IPS DF 6.9 (cell line): ENCODE measurements at regions not wholly inside any gene's neighbourhood (a gene's known extent, or its start where the extent isn't known, plus 50 kb on each side); places are given as distances from the start of the nearest gene placed in this dataset.

Source experiments
- DNase-seq: peaks from one replicate; pipeline ENCODE4 v3.0.0-alpha.2; 2013; ENCODE audit warnings: low read depth, low spot score
- H3K27ac ChIP-seq: one replicate; pipeline ENCODE4 v1.5.1; 2013; ENCODE audit warnings: low read length, control low read depth
- H3K27me3 ChIP-seq: 2 replicates; pipeline ENCODE4 v1.6.1; 2013; ENCODE audit warnings: mild to moderate bottlenecking, low read length; ENCODE audit not compliant: control insufficient read depth, insufficient read depth
- H3K36me3 ChIP-seq: 2 replicates; pipeline ENCODE4 v1.6.1; 2013; ENCODE audit warnings: low read length; ENCODE audit not compliant: control insufficient read depth, insufficient read depth
- H3K4me1 ChIP-seq: 2 replicates; pipeline ENCODE4 v1.6.1; 2013; ENCODE audit warnings: low read length; ENCODE audit not compliant: control insufficient read depth, insufficient read depth
- H3K4me3 ChIP-seq: 2 replicates; pipeline ENCODE4 v1.5.1; 2013; ENCODE audit warnings: mild to moderate bottlenecking, low read length
- H3K9me3 ChIP-seq: 2 replicates; pipeline ENCODE4 v1.6.1; 2013; ENCODE audit warnings: low read length, inconsistent platforms; ENCODE audit not compliant: control insufficient read depth, insufficient read depth
- WGBS: extraction: QIAGEN DNeasy Blood & Tissue Kit; methylation state at CpG from one replicate; pipeline ENCODE4 v1.1.7; 2013; ENCODE audit warnings: mixed read lengths, missing lambda C conversion rate; ENCODE audit not compliant: insufficient read length, insufficient coverage; 5-methylcytosine and 5-hydroxymethylcytosine counted together

DNA sequence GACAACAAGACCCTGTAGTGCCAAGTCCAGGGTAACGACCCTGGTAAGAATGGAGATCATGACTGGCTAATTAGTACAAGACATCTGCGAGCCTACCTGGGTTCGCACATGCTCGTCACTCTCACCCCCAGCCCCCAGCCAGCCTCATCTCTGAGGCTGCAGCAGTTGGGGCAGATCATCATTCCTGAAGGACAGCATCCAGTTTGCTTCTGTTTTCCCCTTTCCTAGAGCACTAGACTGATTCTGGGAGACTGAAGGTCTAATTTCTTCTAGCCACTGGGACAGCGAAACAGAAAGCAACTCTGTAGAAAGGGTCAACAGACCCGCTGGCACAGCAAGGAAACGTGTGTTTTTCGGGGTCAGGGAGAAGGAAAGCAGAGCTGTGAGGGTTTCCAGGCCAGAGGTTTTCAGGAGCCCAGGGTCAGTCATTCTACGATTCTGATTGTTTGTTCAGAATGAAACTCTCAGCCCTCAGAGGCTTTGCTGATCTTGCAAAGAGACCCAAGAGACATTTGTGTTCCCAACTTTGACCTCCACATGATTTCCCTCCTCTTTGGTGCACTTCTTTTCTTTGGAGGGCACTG is 343.1 kb upstream of the NOCT start:
- no peaks in the 10 kb centered on the region for H3K36me3 ChIP-seq
- no peak for DNase-seq
- no peak overlapping the region for H3K4me3 ChIP-seq
- WGBS = no CpG with 5 or more reads among the region's 9 CpGs
- no peak overlapping the region for H3K27ac ChIP-seq
- H3K9me3 ChIP-seq = no peaks in the 10 kb centered on the region
- no peaks in the 10 kb centered on the region for H3K27me3 ChIP-seq
- H3K4me1 ChIP-seq = peaks cover 3% of the 10 kb centered on the region

DNA sequence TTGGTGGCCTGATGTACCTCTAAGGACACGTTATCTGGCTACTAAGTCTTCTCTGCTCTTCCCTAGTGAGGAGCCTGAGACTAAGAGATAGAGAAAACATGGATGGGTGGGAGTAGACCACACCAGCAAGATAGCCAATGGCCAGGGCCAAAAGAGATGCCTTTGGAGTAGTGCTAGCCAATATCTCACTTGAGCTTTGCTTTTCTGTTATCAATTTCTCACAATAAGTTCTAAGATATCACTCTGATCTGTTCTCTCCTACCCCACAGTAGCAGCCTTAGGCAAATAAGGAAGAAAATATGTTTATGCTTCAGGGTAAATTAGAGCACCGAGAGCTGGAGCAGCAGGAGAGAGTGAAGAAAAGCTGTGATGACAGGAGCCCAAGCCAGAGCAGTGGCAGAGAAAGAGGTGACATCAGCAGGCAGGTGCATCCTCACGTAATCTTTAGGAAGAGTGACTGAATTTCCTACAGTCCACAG is 343.9 kb upstream of the NOCT start:
- WGBS = no CpG with 5 or more reads among the region's 3 CpGs
- H3K27ac ChIP-seq = no peak overlapping the region
- DNase-seq = no peak
- H3K4me3 ChIP-seq = no peak overlapping the region
- H3K27me3 ChIP-seq = no peaks in the 10 kb centered on the region
- H3K36me3 ChIP-seq = no peaks in the 10 kb centered on the region
- peaks cover 3% of the 10 kb centered on the region for H3K4me1 ChIP-seq
- H3K9me3 ChIP-seq = no peaks in the 10 kb centered on the region

DNA sequence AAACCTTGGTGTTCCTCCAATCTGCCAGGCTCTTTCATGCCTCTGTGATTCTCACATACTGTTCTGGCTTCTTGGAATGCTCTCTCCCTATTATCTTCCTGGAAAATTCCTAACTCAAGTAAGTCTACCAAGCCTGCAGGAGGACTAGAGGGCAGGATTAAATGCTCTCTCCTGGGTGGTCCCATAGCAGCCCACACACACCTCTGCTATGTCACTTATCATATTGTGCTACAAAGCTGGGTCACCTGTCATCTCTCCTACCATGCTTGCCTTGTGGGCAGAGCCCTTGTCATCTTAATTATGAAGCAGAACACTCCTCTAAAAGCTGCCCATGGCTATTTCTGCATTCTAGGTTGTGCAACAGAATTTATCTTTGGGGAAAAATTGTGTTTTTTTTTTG is 344.5 kb upstream of the NOCT start:
- H3K27ac ChIP-seq = no peak overlapping the region
- H3K27me3 ChIP-seq = no peaks in the 10 kb centered on the region
- DNase-seq = no peak
- no peaks in the 10 kb centered on the region for H3K9me3 ChIP-seq
- H3K36me3 ChIP-seq = no peaks in the 10 kb centered on the region
- peaks cover 3% of the 10 kb centered on the region for H3K4me1 ChIP-seq
- no peak overlapping the region for H3K4me3 ChIP-seq

DNA sequence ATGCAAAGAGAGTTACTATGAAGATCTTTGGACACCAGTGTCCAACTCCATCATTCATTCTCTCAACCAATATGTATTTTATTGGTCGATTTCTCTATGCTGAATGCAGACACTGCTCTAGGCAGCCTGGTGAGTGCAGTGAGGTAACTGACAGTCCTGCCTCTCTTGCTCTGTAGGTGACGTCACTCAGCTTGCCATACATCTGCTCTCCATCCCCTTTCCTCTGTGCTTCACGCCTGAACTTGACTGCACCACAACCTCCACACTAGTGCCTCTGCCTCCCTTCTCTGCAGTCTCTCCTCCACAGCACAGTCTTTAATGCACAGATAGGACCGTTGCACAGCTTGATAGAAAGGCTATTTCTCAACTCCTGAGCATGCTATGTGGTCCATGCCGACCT is 344.9 kb upstream of the NOCT start:
- no peak for DNase-seq
- Histone ChIP-seq H3K4me1 (peaks cover 3% of the 10 kb centered on the region), H3K4me3 (no peak overlapping the region), H3K27ac (no peak overlapping the region), H3K9me3 (no peaks in the 10 kb centered on the region), H3K27me3 (no peaks in the 10 kb centered on the region), H3K36me3 (no peaks in the 10 kb centered on the region)
- WGBS = no CpG with 5 or more reads among the region's 5 CpGs

DNA sequence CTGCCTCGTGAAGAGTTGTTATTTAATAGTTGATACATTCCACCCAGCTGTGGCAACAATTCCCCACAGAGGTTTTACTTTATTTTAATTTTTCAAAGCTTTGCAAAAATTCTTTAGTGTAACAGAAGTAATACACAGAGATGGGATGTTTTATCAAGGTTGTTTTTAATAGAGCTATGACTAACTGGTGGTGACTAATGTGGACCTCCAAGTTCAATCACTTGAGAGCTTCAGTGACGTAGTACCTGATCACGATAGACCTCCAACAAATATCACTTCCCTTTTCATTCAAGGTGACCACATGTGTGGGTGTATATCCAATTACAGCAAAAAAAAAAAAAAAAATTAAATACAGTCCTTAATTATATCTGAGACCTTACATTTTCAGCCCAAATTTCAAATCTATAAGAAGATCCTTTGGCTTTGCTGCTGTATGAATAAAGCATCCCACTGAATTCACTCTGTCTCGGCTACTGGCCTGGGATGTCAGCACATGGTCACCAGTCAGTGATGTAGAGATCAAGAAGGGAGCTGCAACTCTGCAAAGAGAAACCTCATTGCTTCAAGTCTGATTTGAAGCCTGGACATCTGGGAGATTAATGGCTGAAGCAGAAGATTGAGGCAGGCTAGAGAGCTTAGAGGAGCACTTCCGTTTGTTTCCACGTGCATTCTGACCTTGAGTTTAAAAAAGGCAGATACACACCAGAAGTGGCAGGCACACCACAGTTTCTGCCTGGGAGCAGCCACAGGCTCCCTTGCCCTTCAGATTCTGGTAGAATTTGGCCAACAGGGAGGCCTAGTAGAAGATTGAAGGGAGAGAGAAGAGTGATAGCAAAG is 345.9 kb upstream of the NOCT start:
- peaks cover 3% of the 10 kb centered on the region for H3K4me1 ChIP-seq
- no CpG with 5 or more reads among the region's 6 CpGs for WGBS

DNA sequence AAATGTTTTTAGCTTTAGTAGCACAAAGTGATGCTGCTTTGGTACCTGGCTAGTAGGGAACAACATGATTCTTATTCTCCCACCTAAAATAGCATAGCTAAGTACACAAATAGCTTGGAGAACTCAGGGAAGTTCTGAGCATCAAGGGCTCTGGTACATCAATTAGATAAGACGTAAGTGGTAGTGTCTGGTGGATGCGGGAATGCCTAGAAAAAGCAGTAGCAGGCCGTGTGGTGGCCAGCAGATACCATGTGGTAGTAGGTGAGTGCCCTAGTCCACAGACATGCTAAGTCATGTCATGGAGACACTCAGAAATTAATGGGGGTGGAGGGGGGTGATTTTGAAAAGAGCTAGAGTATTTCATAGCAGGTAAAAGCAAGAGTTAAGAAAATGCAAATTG is 347.3 kb upstream of the NOCT start:
- DNase-seq = no peak
- Histone ChIP-seq H3K4me3 (no peak overlapping the region), H3K36me3 (no peaks in the 10 kb centered on the region), H3K27me3 (no peaks in the 10 kb centered on the region), H3K9me3 (no peaks in the 10 kb centered on the region), H3K4me1 (peaks cover 3% of the 10 kb centered on the region), H3K27ac (no peak overlapping the region)
- WGBS = no CpG with 5 or more reads among the region's 3 CpGs

More for the DNA sequence above, 345.9 kb upstream of the NOCT start:
- H3K36me3 ChIP-seq = no peaks in the 10 kb centered on the region
- DNase-seq = no peak
- no peaks in the 10 kb centered on the region for H3K27me3 ChIP-seq
- no peak overlapping the region for H3K4me3 ChIP-seq
- H3K9me3 ChIP-seq = no peaks in the 10 kb centered on the region
- no peak overlapping the region for H3K27ac ChIP-seq

DNA sequence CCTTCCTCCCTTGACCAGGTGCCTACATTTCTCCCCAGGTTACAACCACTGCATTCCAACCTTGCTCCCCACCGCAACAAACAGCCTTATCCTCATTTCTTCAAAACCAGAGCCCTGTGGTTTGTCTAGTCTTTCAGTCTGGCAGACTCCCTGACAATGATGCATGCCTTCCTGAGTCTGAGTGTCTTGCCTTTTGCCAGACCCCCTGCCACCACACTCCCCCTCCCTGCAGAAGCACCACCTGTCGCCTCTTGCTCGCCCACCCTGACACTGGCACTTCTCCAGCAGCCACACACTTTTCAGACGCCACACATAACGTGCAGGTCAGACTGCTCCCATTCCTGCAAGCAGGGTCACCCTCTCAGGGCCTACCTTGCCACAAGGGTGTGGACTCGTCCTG is 349.2 kb upstream of the NOCT start:
- WGBS = no CpG with 5 or more reads among the region's 6 CpGs
- Histone ChIP-seq H3K36me3 (no peaks in the 10 kb centered on the region), H3K9me3 (no peaks in the 10 kb centered on the region), H3K4me1 (no peaks in the 10 kb centered on the region), H3K4me3 (no peak overlapping the region), H3K27me3 (no peaks in the 10 kb centered on the region), H3K27ac (no peak overlapping the region)
- no peak for DNase-seq

DNA sequence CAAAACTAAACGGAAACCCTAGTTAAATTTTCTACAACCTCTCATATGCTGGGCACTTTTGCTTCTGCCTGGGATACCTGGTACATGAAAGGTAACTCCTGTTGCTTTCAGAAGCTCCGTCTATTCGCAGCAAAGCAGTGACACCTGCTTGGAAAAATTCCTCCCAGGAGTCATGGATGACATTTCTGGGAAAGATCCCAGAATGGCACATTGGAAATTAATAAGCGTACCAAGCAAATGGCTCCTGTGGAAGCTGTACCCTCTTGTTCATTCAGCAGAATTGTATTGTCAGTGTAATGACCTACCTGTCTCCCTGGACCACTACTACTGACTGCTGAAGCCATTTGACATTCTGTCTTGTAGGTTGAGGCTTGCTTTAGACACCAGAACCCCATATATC is 349.7 kb upstream of the NOCT start:
- no CpG with 5 or more reads among the region's 4 CpGs for WGBS
- H3K27me3 ChIP-seq = no peaks in the 10 kb centered on the region
- peaks cover 2% of the 10 kb centered on the region; the same call in 1 of the 2 replicates for H3K4me1 ChIP-seq

DNA sequence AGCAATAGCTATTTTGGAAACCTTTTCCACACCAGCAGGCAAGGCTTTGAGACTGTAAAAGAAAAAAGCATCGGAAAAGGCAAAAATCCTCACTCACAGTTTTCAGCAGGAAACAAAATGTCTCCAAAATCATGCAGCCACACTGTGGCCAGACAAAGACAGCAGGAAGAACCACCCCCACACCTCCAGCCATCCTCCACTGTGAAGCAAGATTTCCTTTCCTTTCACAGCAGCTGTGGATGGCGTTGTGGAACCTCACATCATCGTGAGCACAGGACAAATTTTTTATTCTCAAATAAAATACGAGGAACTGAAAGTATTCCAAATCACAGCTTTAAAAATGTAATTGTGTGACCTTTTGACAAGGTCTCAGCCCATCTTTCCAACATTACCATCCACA is 351.7 kb upstream of the NOCT start:
- no peaks in the 10 kb centered on the region for H3K9me3 ChIP-seq
- no peak for DNase-seq
- H3K4me3 ChIP-seq = no peak overlapping the region
- no peaks in the 10 kb centered on the region for H3K27me3 ChIP-seq
- WGBS = no CpG with 5 or more reads among the region's 4 CpGs
- peaks cover 2% of the 10 kb centered on the region for H3K4me1 ChIP-seq
- H3K36me3 ChIP-seq = no peaks in the 10 kb centered on the region
- H3K27ac ChIP-seq = no peak overlapping the region

More for the DNA sequence above, 349.7 kb upstream of the NOCT start:
- no peak overlapping the region for H3K4me3 ChIP-seq
- H3K9me3 ChIP-seq = no peaks in the 10 kb centered on the region
- no peak overlapping the region for H3K27ac ChIP-seq
- DNase-seq = no peak
- no peaks in the 10 kb centered on the region for H3K36me3 ChIP-seq

DNA sequence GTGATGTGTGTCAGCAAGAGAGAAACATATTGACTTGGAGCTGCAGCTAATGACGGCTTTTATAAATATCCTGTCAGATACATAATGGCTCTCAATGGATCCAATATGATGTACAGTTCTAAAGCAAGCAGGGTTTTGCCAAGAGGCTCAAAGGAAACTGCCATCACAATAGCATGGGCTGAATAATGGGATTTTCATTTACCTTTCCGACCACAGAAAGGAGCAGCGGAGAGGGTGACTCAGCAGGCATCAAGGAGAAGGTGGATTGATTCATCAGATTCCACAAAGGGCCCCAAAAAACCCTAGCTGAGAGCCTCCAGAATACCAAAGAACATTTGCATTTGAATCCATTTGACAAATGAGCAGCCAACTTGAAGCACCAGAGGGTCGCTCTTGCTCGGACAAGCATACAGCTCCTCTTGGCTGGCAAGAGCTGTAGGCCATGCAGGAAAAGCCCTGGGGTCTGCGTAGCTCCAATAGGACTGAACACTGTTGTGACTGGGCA is 355.7 kb upstream of the NOCT start:
- DNase-seq = no peak

More for the DNA sequence above, 355.7 kb upstream of the NOCT start:
- Histone ChIP-seq H3K36me3 (no peaks in the 10 kb centered on the region), H3K9me3 (no peaks in the 10 kb centered on the region), H3K27me3 (no peaks in the 10 kb centered on the region), H3K27ac (no peak overlapping the region), H3K4me3 (no peak overlapping the region), H3K4me1 (peaks cover 2% of the 10 kb centered on the region)
- no CpG with 5 or more reads among the region's 6 CpGs for WGBS
